ENCODE measurements at regions not wholly inside any gene's neighbourhood (a gene's known extent, or its start where the extent isn't known, plus 50 kb on each side); places are given as distances from the start of the nearest gene placed in this dataset.

GRCh38 chr9:16211946-16212345, 658.5 kb downstream of the BNC2 start:
- intact Hi-C loops (cut with DNase I): no loop called here
- DNase-seq: no peak
- peak; percentile 31 to 48 for ATAC-seq

- DNase-seq (peak; percentile 66), ATAC-seq (peak; percentile 96)
- intact Hi-C loops (cut with DNase I): no loop called here
Measured at GRCh38 chr9:16213781-16214515, 656.5 kb downstream of the BNC2 start.

- intact Hi-C loops (cut with DNase I): no loop called here
- DNase-seq (no peak), ATAC-seq (no peak)
Measured at GRCh38 chr9:16214677-16215352, 655.7 kb downstream of the BNC2 start.

DNA sequence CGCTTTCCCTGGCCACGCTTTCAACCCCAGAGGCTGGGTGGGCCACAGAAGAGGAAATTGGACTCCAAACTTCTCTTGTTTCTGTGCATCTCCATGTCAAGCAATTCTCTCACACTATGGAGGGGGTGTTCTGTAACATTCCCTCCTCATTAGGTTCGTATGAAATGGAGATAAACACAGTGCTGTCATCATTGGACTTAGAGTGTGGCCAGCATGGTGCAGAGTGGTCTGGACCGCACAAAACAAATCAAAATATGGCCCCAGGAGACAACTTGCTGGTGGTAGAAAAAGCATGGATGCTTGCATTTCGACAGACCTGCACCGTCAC, 655.2 kb downstream of the BNC2 start:
- DNase-seq (no peak), ATAC-seq (no peak)
- intact Hi-C loops (cut with DNase I): no loop called here

GRCh38 chr9:16217943-16218701, 652.3 kb downstream of the BNC2 start:
- intact Hi-C loops (cut with DNase I): no loop called here
- DNase-seq (no peak), ATAC-seq (peak in 1 of 2 donors; percentile 72)

DNA sequence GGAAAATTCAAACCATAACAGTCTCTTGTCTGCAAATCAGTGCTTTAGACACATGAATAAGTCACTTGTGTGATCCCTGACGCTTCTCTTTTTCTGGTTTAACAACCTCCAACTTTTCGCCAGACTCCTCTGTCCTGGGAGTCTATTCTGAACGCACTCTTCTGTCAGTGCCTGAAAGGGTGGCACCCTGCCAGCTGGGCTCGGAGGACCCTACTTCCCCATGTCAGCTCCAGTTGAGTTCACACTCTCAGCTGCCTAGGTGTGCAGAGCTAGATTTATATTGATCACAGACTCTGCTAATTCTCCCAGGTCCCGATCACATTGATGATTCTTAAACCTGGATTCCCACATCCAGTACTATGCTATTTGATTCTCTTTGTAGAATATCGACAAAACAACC, 649.1 kb downstream of the BNC2 start:
- intact Hi-C loops (cut with DNase I): no loop called here
- DNase-seq (peak; percentile 58), ATAC-seq (peak in 1 of 2 donors; percentile 14)

GRCh38 chr9:16221822-16222547, 648.5 kb downstream of the BNC2 start:
- intact Hi-C loops (cut with DNase I): no loop called here
- DNase-seq: no peak
- no peak for ATAC-seq

- intact Hi-C loops (cut with DNase I): no loop called here
Measured at GRCh38 chr9:16223074-16223871, 647.2 kb downstream of the BNC2 start.

DNA sequence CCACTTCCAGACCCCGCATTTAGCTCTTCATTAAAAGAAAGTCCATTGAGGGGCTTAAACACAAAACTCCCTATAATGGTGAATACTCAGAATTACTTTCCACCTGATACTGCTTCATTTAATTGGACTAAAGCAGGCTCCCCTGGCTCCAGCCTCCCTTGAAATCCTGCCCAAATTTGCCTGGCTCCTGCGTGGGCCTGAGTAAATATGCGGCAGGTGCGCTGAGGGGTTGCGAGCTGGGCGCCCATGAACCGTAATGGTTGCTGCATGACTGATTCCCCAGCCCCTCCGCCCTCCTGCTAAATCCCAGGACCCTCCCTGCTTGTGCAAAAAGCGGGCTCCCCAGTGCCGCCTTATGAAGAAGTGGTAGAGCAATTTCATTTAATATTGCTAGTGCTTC, 639.7 kb downstream of the BNC2 start:
- no peak for ATAC-seq
- DNase-seq: no peak
- intact Hi-C loops (cut with DNase I): no loop called here

More at GRCh38 chr9:16223074-16223871, 647.2 kb downstream of the BNC2 start:
- ATAC-seq (no peak), DNase-seq (no peak)

DNA sequence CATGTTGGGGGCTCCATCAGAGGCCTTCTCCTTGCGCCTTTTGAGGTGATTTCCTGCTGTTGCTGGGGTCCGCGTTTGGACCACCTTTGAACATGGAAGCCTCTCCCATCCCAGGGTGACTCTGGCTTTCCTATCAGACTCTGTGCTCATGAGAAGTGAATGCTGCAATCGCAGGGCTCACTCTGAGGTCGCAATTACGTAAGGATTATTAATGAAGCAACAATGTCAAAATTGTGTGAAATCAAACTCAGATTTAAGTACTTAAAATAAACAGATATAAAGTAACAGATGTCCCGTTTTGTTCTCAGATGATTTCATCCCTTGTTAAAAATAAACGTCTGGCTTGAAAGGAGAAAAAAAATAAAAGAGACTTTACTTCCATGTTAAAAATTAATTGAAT, 634.2 kb downstream of the BNC2 start:
- DNase-seq: no peak
- peak; percentile 41 to 79 for ATAC-seq
- intact Hi-C loops (cut with DNase I): no loop called here

GRCh38 chr9:16236882-16237281, 633.6 kb downstream of the BNC2 start:
- DNase-seq (no peak), ATAC-seq (peak in 1 of 2 donors; percentile 57)
- intact Hi-C loops (cut with DNase I): no loop called here

DNA sequence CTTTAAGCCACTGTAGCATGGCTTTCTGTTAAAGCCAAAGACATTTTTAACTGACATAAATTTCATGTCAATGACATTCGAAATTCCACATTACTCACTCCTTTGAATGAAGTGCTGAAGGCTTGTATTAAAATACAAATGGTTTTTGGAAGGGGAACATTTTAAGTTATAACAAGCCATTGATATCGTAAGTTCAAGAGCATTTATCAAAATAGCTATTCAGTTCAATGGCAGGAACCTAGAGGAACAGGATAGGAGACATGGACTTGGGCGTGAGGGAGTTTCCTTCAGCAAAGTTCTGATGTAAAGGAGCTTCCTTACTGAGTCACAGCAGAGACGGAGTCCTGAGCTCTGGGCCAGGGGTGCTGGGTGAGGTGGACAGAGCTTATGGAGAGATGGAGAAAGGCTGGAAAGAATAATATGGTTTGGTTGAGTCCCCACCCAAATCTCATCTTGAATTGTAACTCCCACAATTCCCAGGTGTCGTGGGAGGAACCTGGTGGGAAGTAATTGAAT, 631.8 kb downstream of the BNC2 start:
- intact Hi-C loops (cut with DNase I): no loop called here
- no peak for DNase-seq
- no peak for ATAC-seq

GRCh38 chr9:16241231-16241630, 629.2 kb downstream of the BNC2 start:
- ATAC-seq (no peak), DNase-seq (no peak)
- intact Hi-C loops (cut with DNase I): no loop called here

DNA sequence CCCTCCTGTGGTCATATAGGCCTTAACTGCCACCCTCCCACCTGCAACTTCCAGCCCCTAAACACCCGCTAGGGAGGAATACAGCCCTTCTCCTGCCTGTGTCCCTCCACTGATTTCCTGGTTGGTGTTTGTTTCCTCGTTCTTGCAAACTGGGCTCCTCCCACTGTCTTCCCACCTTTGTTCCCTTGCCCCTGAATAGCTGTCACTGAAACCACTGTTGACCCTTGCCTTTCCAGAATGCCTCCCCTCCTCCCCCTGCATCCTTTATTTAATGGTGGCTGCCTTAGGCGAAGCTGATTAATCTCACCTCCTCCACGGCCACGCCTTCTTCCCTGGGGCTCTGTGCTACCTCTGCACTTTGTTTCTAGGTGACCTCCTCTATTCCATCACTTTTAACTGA, 626.7 kb downstream of the BNC2 start:
- DNase-seq (no peak), ATAC-seq (no peak)
- intact Hi-C loops (cut with DNase I): no loop called here

- ATAC-seq (peak; percentile 23 to 30), DNase-seq (no peak)
- intact Hi-C loops (cut with DNase I): no loop called here
Measured at GRCh38 chr9:16245756-16246440, 624.6 kb downstream of the BNC2 start.

GRCh38 chr9:16246785-16247184, 623.7 kb downstream of the BNC2 start:
- no peak for DNase-seq
- intact Hi-C loops (cut with DNase I): no loop called here
- ATAC-seq: peak in 1 of 2 donors; percentile 59

- DNase-seq: no peak
- peak in 1 of 2 donors; percentile 82 for ATAC-seq
- intact Hi-C loops (cut with DNase I): no loop called here
Measured at GRCh38 chr9:16247188-16247875, 623.1 kb downstream of the BNC2 start.

- no peak for DNase-seq
- intact Hi-C loops (cut with DNase I): no loop called here
- ATAC-seq: no peak
Measured at GRCh38 chr9:16248822-16249221, 621.6 kb downstream of the BNC2 start.
